GM12878 (cell line): ENCODE measurements at regions not wholly inside any gene's neighbourhood (a gene's known extent, or its start where the extent isn't known, plus 50 kb on each side); places are given as distances from the start of the nearest gene placed in this dataset.

Experiments
- ATAC-seq: fragments of 200-7000 bp; cut with Tn5 transposase; 3 replicates; pipeline ENCODE4 v1.9.1; 2020; ENCODE audit warnings: mild to moderate bottlenecking, moderate library complexity
- BruUV-seq: library from RNA; stranded (reverse); fragments of 400-500 nt; replicated peaks from 2 replicates; lab custom pipeline; 2021; lab: Mats Ljungman, UMichigan
- CTCF ChIA-PET: fragments of 300-600 bp; sonication (Branson Sonifier 250); formaldehyde crosslinking; extraction: SDS; loops from one replicate; lab custom pipeline; 2021; ENCODE audit warnings: inconsistent platforms; lab: Yijun Ruan, JAX
- POLR2A ChIA-PET: fragments of 350-600 bp; formaldehyde crosslinking; extraction: SDS; loops from one replicate; lab custom pipeline; 2021; ENCODE audit warnings: inconsistent platforms; lab: Charles Lee
- RAD21 ChIA-PET: fragments of 300-600 bp; sonication (Branson Sonifier 250); formaldehyde crosslinking; loops from one replicate; lab custom pipeline; 2023; ENCODE audit warnings: antibody characterized with exemption; ENCODE audit not compliant: unreplicated experiment; lab: Charles Lee
- SMC1A ChIA-PET: fragments of 300-600 bp; sonication (Branson Sonifier 250); formaldehyde crosslinking; loops from one replicate; lab custom pipeline; 2023; ENCODE audit not compliant: unreplicated experiment, uncharacterized antibody; lab: Charles Lee
- DNase-seq: peaks from one replicate; pipeline ENCODE4 v3.0.0-alpha.2; 2011; ENCODE audit warnings: low read depth, low spot score
- FAIRE-seq: peaks from 3 replicates; lab custom pipeline; 2011; peaks lifted over from hg19 to GRCh38; lab: Jason Lieb, UNC
- H2AFZ ChIP-seq: 2 replicates; pipeline ENCODE4 v1.6.0; 2011; ENCODE audit warnings: low read depth, low read length, control low read depth; ENCODE audit not compliant: control insufficient read depth
- H3K27ac ChIP-seq: 2 replicates; pipeline ENCODE4 v1.5.1; 2011; ENCODE audit warnings: control low read depth; ENCODE audit not compliant: control insufficient read depth, insufficient read depth
- H3K27me3 ChIP-seq, 2 experiments: replicated peaks in 1 of 2; 2 replicates each; pipeline versions ENCODE4 v1.6.0 to v1.6.1; 2011; ENCODE audit warnings: low read length in 1 of 2; ENCODE audit not compliant: control insufficient read depth in 2 of 2, insufficient read depth in 2 of 2
- H3K36me3 ChIP-seq, 2 experiments: 2 replicates each; pipeline ENCODE4 v1.5.1; 2011; ENCODE audit warnings: low read length in 1 of 2; ENCODE audit not compliant: control insufficient read depth in 2 of 2, insufficient read depth in 2 of 2
- H3K4me1 ChIP-seq: 2 replicates; pipeline ENCODE4 v1.6.1; 2011; ENCODE audit warnings: mild to moderate bottlenecking, low read length, moderate library complexity, mixed read lengths; ENCODE audit not compliant: control insufficient read depth, insufficient read depth
- H3K4me2 ChIP-seq: 2 replicates; pipeline ENCODE4 v1.6.0; 2011; ENCODE audit warnings: control low read depth; ENCODE audit not compliant: control insufficient read depth, insufficient read depth
- H3K4me3 ChIP-seq: fragments of 200-600 bp; sonication (generic); 2 replicates; pipeline ENCODE4 v1.5.1; 2016
- H3K79me2 ChIP-seq: 2 replicates; pipeline ENCODE4 v1.6.0; 2011; ENCODE audit warnings: low read length; ENCODE audit not compliant: control insufficient read depth, insufficient read depth
- H3K9ac ChIP-seq: 2 replicates; pipeline ENCODE4 v1.8.0; 2011; ENCODE audit warnings: low read length, control low read depth, mixed read lengths; ENCODE audit not compliant: control insufficient read depth, insufficient read depth
- H3K9me3 ChIP-seq: replicated peaks from 3 replicates; pipeline ENCODE4 v1.5.1; 2011; ENCODE audit warnings: mild to moderate bottlenecking, low read length; ENCODE audit not compliant: control insufficient read depth, insufficient read depth
- H4K20me1 ChIP-seq: 2 replicates; pipeline ENCODE4 v1.6.0; 2011; ENCODE audit not compliant: control insufficient read depth, insufficient read depth
- BCL11A ChIP-seq: IDR thresholded peaks from 2 replicates; pipeline ENCODE4 v1.6.1; 2011; ENCODE audit warnings: low read depth, low read length
- CEBPB ChIP-seq, 2 experiments: fragments of 150-350 bp in 1 of 2; IDR thresholded peaks; 2 replicates each; pipeline ENCODE4 v1.6.1; 2012 to 2014; ENCODE audit warnings: low read depth in 2 of 2, low read length in 2 of 2, borderline replicate concordance in 1 of 2, inconsistent platforms in 1 of 2
- CHD4 ChIP-seq: fragments of 200-600 bp; sonication (generic); IDR thresholded peaks from 2 replicates; pipeline ENCODE4 v1.6.1; 2016; ENCODE audit warnings: mild to moderate bottlenecking
- E2F8 ChIP-seq: fragments of 450-650 bp; IDR thresholded peaks from 2 replicates; pipeline ENCODE4 v1.6.1; 2018; ENCODE audit warnings: mild to moderate bottlenecking, low read depth, moderate library complexity; ENCODE audit not compliant: partially characterized antibody
- KAT2A ChIP-seq: conservative IDR thresholded peaks from 2 replicates; pipeline ENCODE4 v1.6.1; 2011; ENCODE audit warnings: low read depth, low read length; ENCODE audit not compliant: control insufficient read depth
- NBN ChIP-seq: fragments of 450-650 bp; IDR thresholded peaks from 2 replicates; pipeline ENCODE4 v1.6.1; 2016
- NFIC ChIP-seq: IDR thresholded peaks from 2 replicates; pipeline ENCODE4 v1.6.1; 2012; ENCODE audit warnings: low read depth, mild to moderate bottlenecking, inconsistent platforms, low read length, moderate library complexity
- NFYB ChIP-seq: IDR thresholded peaks from 2 replicates; pipeline ENCODE4 v1.6.1; 2011; ENCODE audit warnings: low read depth, mild to moderate bottlenecking, low read length, improper control_type of control experiment, moderate library complexity; ENCODE audit not compliant: insufficient read depth
- PBX3 ChIP-seq: IDR thresholded peaks from 2 replicates; pipeline ENCODE4 v1.6.1; 2011; ENCODE audit warnings: mild to moderate bottlenecking, low read depth, low read length, moderate library complexity; ENCODE audit not compliant: insufficient replicate concordance
- RCOR1 ChIP-seq: conservative IDR thresholded peaks from 2 replicates; pipeline ENCODE4 v1.6.1; 2012; ENCODE audit warnings: low read depth, low read length, improper control_type of control experiment
- YY1 ChIP-seq: IDR thresholded peaks from 2 replicates; pipeline ENCODE4 v1.6.1; 2011; ENCODE audit warnings: low read depth, mild to moderate bottlenecking, low read length
- ZNF24 ChIP-seq: fragments of 450-650 bp; IDR thresholded peaks from 2 replicates; pipeline ENCODE4 v1.6.1; 2017; ENCODE audit warnings: antibody characterized with exemption, mild to moderate bottlenecking
- WGBS: methylation state at CpG from one replicate; pipeline ENCODE4 v1.1.6; 2016; ENCODE audit warnings: low lambda C conversion rate; ENCODE audit not compliant: insufficient replicate concordance, insufficient coverage; ENCODE audit errors: missing lambda C conversion rate; 5-methylcytosine and 5-hydroxymethylcytosine counted together
- in situ Hi-C: fragments of 300-500 bp; cut with MboI; formaldehyde crosslinking; loops from 9 replicates; pipeline ENCODE4 v1.14.3; 2018; ENCODE audit warnings: mixed read lengths
- intact Hi-C: fragments of 100-400 bp; cut with micrococcal nuclease; formaldehyde crosslinking; loops from one replicate; pipeline ENCODE4 v1.14.2; 2022; ENCODE audit not compliant: unreplicated experiment

GRCh38 chr6:113121571-113121970 lies 735.6 kb upstream of the MARCKS start (continued):
- TF ChIP-seq KAT2A, result no peak
- TF ChIP-seq PBX3, result no peak
- TF ChIP-seq E2F8, result no peak
- no peak for TF ChIP-seq ZNF24
- no peak for TF ChIP-seq CEBPB (IDR thresholded peaks at IDR 0.05; ENCODE audit: borderline replicate concordance in 1 of 2, low read depth in 2 of 2, low read length in 2 of 2)
- TF ChIP-seq NFYB, result no peak
- TF ChIP-seq NFIC, result no peak
- TF ChIP-seq CHD4, result no peak
- no peak for TF ChIP-seq BCL11A

- Histone ChIP-seq H3K4me3 (no peak overlapping the region), H3K36me3 (no peaks in the 10 kb centered on the region), H4K20me1 (no peaks in the 10 kb centered on the region), H3K9ac (no peak overlapping the region), H3K4me1 (no peaks in the 10 kb centered on the region), H3K9me3 (no peaks in the 10 kb centered on the region), H3K27me3 (no peaks in the 10 kb centered on the region), H3K4me2 (no peak overlapping the region), H3K79me2 (no peaks in the 10 kb centered on the region), H3K27ac (no peak overlapping the region), H2AFZ (no peak overlapping the region)
- 35% methylated on average over 1 of the region's 1 CpG for WGBS
- CTCF ChIA-PET, result no interaction called here
- no peak for FAIRE-seq
- BruUV-seq, result no TSS peak
- SMC1A ChIA-PET, result interaction anchor here (1.0 to 1.3 kb wide), 2 partner anchors 17 to 28 kb away, joined by 3 read pairs; no protein-coding TSS in a partner anchor
- DNase-seq, result no peak
- no peak for TF ChIP-seq NBN
- no peak for TF ChIP-seq RCOR1
- no peak for TF ChIP-seq YY1
- intact Hi-C loops, result no loop called here
- POLR2A ChIA-PET, result no interaction called here
- in situ Hi-C loops, result no loop called here
- RAD21 ChIA-PET, result no interaction called here
- no peak for ATAC-seq
Observed at GRCh38 chr6:113122060-113122459, 735.1 kb upstream of the MARCKS start.
